ENCODE measurements at regions not wholly inside any gene's neighbourhood (a gene's known extent, or its start where the extent isn't known, plus 50 kb on each side); places are given as distances from the start of the nearest gene placed in this dataset.
"Not testable (repeated sequence)": the region's sequence is repeated elsewhere in the genome, so short reads cannot be mapped to it uniquely, and the experiment has no call there.

GRCh38 chr4:69013933-69014332 lies 62.3 kb upstream of the UGT2A3 start:
- H3K9me3 ChIP-seq (ENCODE audit: low read length); CTCF ChIA-PET; H3F3A ChIP-seq (ENCODE audit: low read length, unreplicated experiment); POLR2A ChIA-PET (ENCODE audit: unreplicated experiment); DNase-seq; H3K9ac ChIP-seq (ENCODE audit: low read length); BruUV-seq (replicated peaks); H4K20me1 ChIP-seq (ENCODE audit: low read length); H3K27ac ChIP-seq (ENCODE audit: low read length); H3K79me2 ChIP-seq (ENCODE audit: low read length); H3K4me3 ChIP-seq (ENCODE audit: low read length); H3K9me2 ChIP-seq (replicated peaks; ENCODE audit: low read length); H3K27me3 ChIP-seq (ENCODE audit: low read length); H2AFZ ChIP-seq (ENCODE audit: low read length); H3K36me3 ChIP-seq (ENCODE audit: low read depth, low read length); ATAC-seq; H3K4me2 ChIP-seq (ENCODE audit: low read length); intact Hi-C loops (cut with micrococcal nuclease); H3K4me1 ChIP-seq (ENCODE audit: insufficient read depth, low read length): not testable (repeated sequence)

- H3K36me3 ChIP-seq (ENCODE audit: low read depth, low read length); H3K9ac ChIP-seq (ENCODE audit: low read length); H3K9me2 ChIP-seq (replicated peaks; ENCODE audit: low read length); CTCF ChIA-PET; H3K9me3 ChIP-seq (ENCODE audit: low read length); intact Hi-C loops (cut with micrococcal nuclease); DNase-seq; BruUV-seq (replicated peaks); H3K79me2 ChIP-seq (ENCODE audit: low read length); H3K4me1 ChIP-seq (ENCODE audit: insufficient read depth, low read length); H3K27me3 ChIP-seq (ENCODE audit: low read length); H3K4me3 ChIP-seq (ENCODE audit: low read length); H2AFZ ChIP-seq (ENCODE audit: low read length); H3K4me2 ChIP-seq (ENCODE audit: low read length); H3F3A ChIP-seq (ENCODE audit: low read length, unreplicated experiment); ATAC-seq; H4K20me1 ChIP-seq (ENCODE audit: low read length); H3K27ac ChIP-seq (ENCODE audit: low read length): not testable (repeated sequence)
- POLR2A ChIA-PET (ENCODE audit: unreplicated experiment) = interaction anchor here (0.6 kb wide), 2 partner anchors 135 to 152 kb away, joined by 3 to 5 read pairs; no protein-coding TSS in a partner anchor
These were observed 66.4 kb upstream of the UGT2A3 start for GRCh38 chr4:69017986-69018385.

- BruUV-seq (replicated peaks) = not testable (repeated sequence)
These were observed 68.2 kb upstream of the UGT2A3 start for GRCh38 chr4:69019538-69020461.

GRCh38 chr4:69020462-69020807 lies 68.8 kb upstream of the UGT2A3 start:
- H3K36me3 ChIP-seq (ENCODE audit: low read depth, low read length); CTCF ChIA-PET; H3K4me1 ChIP-seq (ENCODE audit: insufficient read depth, low read length); H3K27me3 ChIP-seq (ENCODE audit: low read length); H4K20me1 ChIP-seq (ENCODE audit: low read length); DNase-seq; H3K4me2 ChIP-seq (ENCODE audit: low read length); H3K79me2 ChIP-seq (ENCODE audit: low read length); H3F3A ChIP-seq (ENCODE audit: low read length, unreplicated experiment); H2AFZ ChIP-seq (ENCODE audit: low read length); H3K9ac ChIP-seq (ENCODE audit: low read length); POLR2A ChIA-PET (ENCODE audit: unreplicated experiment); H3K4me3 ChIP-seq (ENCODE audit: low read length); H3K27ac ChIP-seq (ENCODE audit: low read length); H3K9me2 ChIP-seq (replicated peaks; ENCODE audit: low read length); intact Hi-C loops (cut with micrococcal nuclease); BruUV-seq (replicated peaks); H3K9me3 ChIP-seq (ENCODE audit: low read length): not testable (repeated sequence)
- peak; percentile 31 for ATAC-seq

More at GRCh38 chr4:69019538-69020461, 68.2 kb upstream of the UGT2A3 start:
- H3K4me2 ChIP-seq (ENCODE audit: low read length); H3K79me2 ChIP-seq (ENCODE audit: low read length); intact Hi-C loops (cut with micrococcal nuclease); H3K9ac ChIP-seq (ENCODE audit: low read length); H3K27ac ChIP-seq (ENCODE audit: low read length); CTCF ChIA-PET; DNase-seq; ATAC-seq; H4K20me1 ChIP-seq (ENCODE audit: low read length); H3K9me3 ChIP-seq (ENCODE audit: low read length); H3K9me2 ChIP-seq (replicated peaks; ENCODE audit: low read length); POLR2A ChIA-PET (ENCODE audit: unreplicated experiment); H3K27me3 ChIP-seq (ENCODE audit: low read length); H2AFZ ChIP-seq (ENCODE audit: low read length); H3K36me3 ChIP-seq (ENCODE audit: low read depth, low read length); H3K4me3 ChIP-seq (ENCODE audit: low read length); H3F3A ChIP-seq (ENCODE audit: low read length, unreplicated experiment); H3K4me1 ChIP-seq (ENCODE audit: insufficient read depth, low read length): not testable (repeated sequence)
